HFF-Myc (cell line): ENCODE measurements at regions not wholly inside any gene's neighbourhood (a gene's known extent, or its start where the extent isn't known, plus 50 kb on each side); places are given as distances from the start of the nearest gene placed in this dataset.

Experiments used
- DNase-seq: peaks from one replicate; pipeline ENCODE4 v3.0.0-alpha.2; 2011; ENCODE audit warnings: low read depth; ENCODE audit errors: extremely low read depth
- H3K4me3 ChIP-seq: replicated peaks from 2 replicates; pipeline ENCODE4 v1.5.1; 2011; ENCODE audit warnings: low read depth, mild to moderate bottlenecking, control low read depth, low read length
- CTCF ChIP-seq: IDR thresholded peaks from 2 replicates; pipeline ENCODE4 v1.5.1; 2012; ENCODE audit warnings: mild to moderate bottlenecking, low read depth, low read length, control low read depth; ENCODE audit errors: missing control alignments

- DNase-seq, result no peak
- TF ChIP-seq CTCF, result no peak
- no peak overlapping the region for H3K4me3 ChIP-seq
These were observed 466.5 kb upstream of the GJE1 start for GRCh38 chr6:141666187-141666586.

GRCh38 chr6:141664744-141665143 is 468.0 kb upstream of the GJE1 start:
- TF ChIP-seq CTCF, result no peak
- no peak for DNase-seq
- H3K4me3 ChIP-seq, result no peak overlapping the region

GRCh38 chr6:141659582-141659981 is 473.1 kb upstream of the GJE1 start:
- no peak for TF ChIP-seq CTCF
- no peak overlapping the region for H3K4me3 ChIP-seq
- no peak for DNase-seq

- no peak for DNase-seq
- no peak overlapping the region for H3K4me3 ChIP-seq
- no peak for TF ChIP-seq CTCF
These were observed 474.0 kb upstream of the GJE1 start for GRCh38 chr6:141658696-141659095.

- DNase-seq, result no peak
- H3K4me3 ChIP-seq, result no peak overlapping the region
These were observed 474.9 kb upstream of the GJE1 start for GRCh38 chr6:141657812-141658211.

GRCh38 chr6:141653590-141653989 is 479.1 kb upstream of the GJE1 start:
- DNase-seq, result no peak
- no peak for TF ChIP-seq CTCF
- no peak overlapping the region for H3K4me3 ChIP-seq

More at GRCh38 chr6:141657812-141658211, 474.9 kb upstream of the GJE1 start:
- no peak for TF ChIP-seq CTCF

- no peak for TF ChIP-seq CTCF
- no peak for DNase-seq
- H3K4me3 ChIP-seq, result no peak overlapping the region
These were observed 490.8 kb upstream of the GJE1 start for GRCh38 chr6:141641951-141642350.
